ENCODE measurements at regions not wholly inside any gene's neighbourhood (a gene's known extent, or its start where the extent isn't known, plus 50 kb on each side); places are given as distances from the start of the nearest gene placed in this dataset.
A peak's percentile ranks its signal among the peaks of the same experiment; 100 is the strongest.
"Not testable (repeated sequence)": the region's sequence is repeated elsewhere in the genome, so short reads cannot be mapped to it uniquely, and the experiment has no call there.

- ATAC-seq (ENCODE audit: insufficient read depth, low FRiP score); H3K9me3 ChIP-seq (ENCODE audit: control insufficient read depth in 4 of 4, insufficient read depth in 3 of 4, low read length in 3 of 4); H3K36me3 ChIP-seq (ENCODE audit: control insufficient read depth in 4 of 4, insufficient read depth in 4 of 4, low read length in 4 of 4); H3K4me3 ChIP-seq; H3K27me3 ChIP-seq (ENCODE audit: control insufficient read depth in 3 of 3, insufficient read depth in 3 of 3, low read length in 2 of 3); DNase-seq; H3K4me1 ChIP-seq (ENCODE audit: control insufficient read depth in 5 of 5, insufficient read depth in 5 of 5, low read length in 5 of 5); H3K27ac ChIP-seq (ENCODE audit: low read depth in 1 of 2, low read length in 1 of 2); H3K9ac ChIP-seq (ENCODE audit: insufficient read depth in 1 of 2, low read length in 2 of 2): not testable (repeated sequence)
- 92 to 96% methylated on average over 29 to 33 of the region's 33 CpGs for WGBS, 2 donors
Measured at GRCh38 chr17:20633268-20634059, 53.9 kb downstream of the CDRT15L2 start.

- not testable (repeated sequence) for H3K9me3 ChIP-seq (ENCODE audit: control insufficient read depth in 4 of 4, insufficient read depth in 3 of 4, low read length in 3 of 4); H3K27me3 ChIP-seq (ENCODE audit: control insufficient read depth in 3 of 3, insufficient read depth in 3 of 3, low read length in 2 of 3); H3K36me3 ChIP-seq (ENCODE audit: control insufficient read depth in 4 of 4, insufficient read depth in 4 of 4, low read length in 4 of 4); H3K9ac ChIP-seq (ENCODE audit: insufficient read depth in 1 of 2, low read length in 2 of 2); H3K4me1 ChIP-seq (ENCODE audit: control insufficient read depth in 5 of 5, insufficient read depth in 5 of 5, low read length in 5 of 5); H3K4me3 ChIP-seq; H3K27ac ChIP-seq (ENCODE audit: low read depth in 1 of 2, low read length in 1 of 2); DNase-seq; ATAC-seq (ENCODE audit: insufficient read depth, low FRiP score)
- WGBS, 2 donors: 86 to 97% methylated on average over 6 to 7 of the region's 7 CpGs
Measured at GRCh38 chr17:20640147-20640546, 60.6 kb downstream of the CDRT15L2 start.

- H3K4me3 ChIP-seq; H3K27me3 ChIP-seq (ENCODE audit: control insufficient read depth in 3 of 3, insufficient read depth in 3 of 3, low read length in 2 of 3); ATAC-seq (ENCODE audit: insufficient read depth, low FRiP score); H3K9me3 ChIP-seq (ENCODE audit: control insufficient read depth in 4 of 4, insufficient read depth in 3 of 4, low read length in 3 of 4); H3K4me1 ChIP-seq (ENCODE audit: control insufficient read depth in 5 of 5, insufficient read depth in 5 of 5, low read length in 5 of 5); H3K9ac ChIP-seq (ENCODE audit: insufficient read depth in 1 of 2, low read length in 2 of 2); H3K27ac ChIP-seq (ENCODE audit: low read depth in 1 of 2, low read length in 1 of 2); H3K36me3 ChIP-seq (ENCODE audit: control insufficient read depth in 4 of 4, insufficient read depth in 4 of 4, low read length in 4 of 4): not testable (repeated sequence)
- DNase-seq: peak; percentile 24 to 54 (median 54)
- WGBS, 2 donors: 33 to 44% methylated on average over 12 to 13 of the region's 13 CpGs
Measured at GRCh38 chr17:20646661-20647272, 67.2 kb downstream of the CDRT15L2 start.

GRCh38 chr17:20649097-20649767 is 69.7 kb downstream of the CDRT15L2 start:
- not testable (repeated sequence) for H3K36me3 ChIP-seq (ENCODE audit: control insufficient read depth in 4 of 4, insufficient read depth in 4 of 4, low read length in 4 of 4); DNase-seq
- WGBS, 2 donors: 76 to 77% methylated on average over 8 of the region's 8 CpGs

GRCh38 chr17:20651022-20651421 is 71.5 kb downstream of the CDRT15L2 start:
- ATAC-seq (ENCODE audit: insufficient read depth, low FRiP score); H3K27me3 ChIP-seq (ENCODE audit: control insufficient read depth in 3 of 3, insufficient read depth in 3 of 3, low read length in 2 of 3); H3K4me1 ChIP-seq (ENCODE audit: control insufficient read depth in 5 of 5, insufficient read depth in 5 of 5, low read length in 5 of 5); H3K27ac ChIP-seq (ENCODE audit: low read depth in 1 of 2, low read length in 1 of 2); DNase-seq; H3K9me3 ChIP-seq (ENCODE audit: control insufficient read depth in 4 of 4, insufficient read depth in 3 of 4, low read length in 3 of 4); H3K4me3 ChIP-seq; H3K36me3 ChIP-seq (ENCODE audit: control insufficient read depth in 4 of 4, insufficient read depth in 4 of 4, low read length in 4 of 4); H3K9ac ChIP-seq (ENCODE audit: insufficient read depth in 1 of 2, low read length in 2 of 2): not testable (repeated sequence)
- WGBS, 2 donors: 25 to 63% methylated on average over 8 of the region's 8 CpGs

More at GRCh38 chr17:20649097-20649767, 69.7 kb downstream of the CDRT15L2 start:
- not testable (repeated sequence) for H3K4me3 ChIP-seq; H3K27ac ChIP-seq (ENCODE audit: low read depth in 1 of 2, low read length in 1 of 2); ATAC-seq (ENCODE audit: insufficient read depth, low FRiP score); H3K4me1 ChIP-seq (ENCODE audit: control insufficient read depth in 5 of 5, insufficient read depth in 5 of 5, low read length in 5 of 5); H3K9me3 ChIP-seq (ENCODE audit: control insufficient read depth in 4 of 4, insufficient read depth in 3 of 4, low read length in 3 of 4); H3K9ac ChIP-seq (ENCODE audit: insufficient read depth in 1 of 2, low read length in 2 of 2); H3K27me3 ChIP-seq (ENCODE audit: control insufficient read depth in 3 of 3, insufficient read depth in 3 of 3, low read length in 2 of 3)

- not testable (repeated sequence) for H3K4me3 ChIP-seq; DNase-seq; H3K4me1 ChIP-seq (ENCODE audit: control insufficient read depth in 5 of 5, insufficient read depth in 5 of 5, low read length in 5 of 5); H3K36me3 ChIP-seq (ENCODE audit: control insufficient read depth in 4 of 4, insufficient read depth in 4 of 4, low read length in 4 of 4); H3K9ac ChIP-seq (ENCODE audit: insufficient read depth in 1 of 2, low read length in 2 of 2); ATAC-seq (ENCODE audit: insufficient read depth, low FRiP score); H3K27ac ChIP-seq (ENCODE audit: low read depth in 1 of 2, low read length in 1 of 2); H3K27me3 ChIP-seq (ENCODE audit: control insufficient read depth in 3 of 3, insufficient read depth in 3 of 3, low read length in 2 of 3); H3K9me3 ChIP-seq (ENCODE audit: control insufficient read depth in 4 of 4, insufficient read depth in 3 of 4, low read length in 3 of 4)
- 18 to 40% methylated on average over 2 of the region's 2 CpGs for WGBS, 2 donors
Measured at GRCh38 chr17:20651736-20652135, 72.2 kb downstream of the CDRT15L2 start.

- not testable (repeated sequence) for H3K4me3 ChIP-seq; ATAC-seq (ENCODE audit: insufficient read depth, low FRiP score); H3K27me3 ChIP-seq (ENCODE audit: control insufficient read depth in 3 of 3, insufficient read depth in 3 of 3, low read length in 2 of 3); H3K9ac ChIP-seq (ENCODE audit: insufficient read depth in 1 of 2, low read length in 2 of 2); H3K36me3 ChIP-seq (ENCODE audit: control insufficient read depth in 4 of 4, insufficient read depth in 4 of 4, low read length in 4 of 4); H3K27ac ChIP-seq (ENCODE audit: low read depth in 1 of 2, low read length in 1 of 2); DNase-seq; H3K4me1 ChIP-seq (ENCODE audit: control insufficient read depth in 5 of 5, insufficient read depth in 5 of 5, low read length in 5 of 5); H3K9me3 ChIP-seq (ENCODE audit: control insufficient read depth in 4 of 4, insufficient read depth in 3 of 4, low read length in 3 of 4)
- WGBS, 2 donors: 86 to 88% methylated on average over 3 to 4 of the region's 5 CpGs
Measured at GRCh38 chr17:20653391-20653790, 73.9 kb downstream of the CDRT15L2 start.

GRCh38 chr17:20654114-20654513 is 74.6 kb downstream of the CDRT15L2 start:
- not testable (repeated sequence) for DNase-seq

More at GRCh38 chr17:20654114-20654513, 74.6 kb downstream of the CDRT15L2 start:
- H3K4me1 ChIP-seq (ENCODE audit: control insufficient read depth in 5 of 5, insufficient read depth in 5 of 5, low read length in 5 of 5); H3K27me3 ChIP-seq (ENCODE audit: control insufficient read depth in 3 of 3, insufficient read depth in 3 of 3, low read length in 2 of 3); H3K4me3 ChIP-seq; ATAC-seq (ENCODE audit: insufficient read depth, low FRiP score); H3K27ac ChIP-seq (ENCODE audit: low read depth in 1 of 2, low read length in 1 of 2); H3K9me3 ChIP-seq (ENCODE audit: control insufficient read depth in 4 of 4, insufficient read depth in 3 of 4, low read length in 3 of 4); H3K36me3 ChIP-seq (ENCODE audit: control insufficient read depth in 4 of 4, insufficient read depth in 4 of 4, low read length in 4 of 4); H3K9ac ChIP-seq (ENCODE audit: insufficient read depth in 1 of 2, low read length in 2 of 2): not testable (repeated sequence)
- 75 to 89% methylated on average over 3 of the region's 4 CpGs for whole genome bisulfite sequencing, 2 donors

Measured in lung (tissue), 9 donors.